ENCODE measurements at regions not wholly inside any gene's neighbourhood (a gene's known extent, or its start where the extent isn't known, plus 50 kb on each side); places are given as distances from the start of the nearest gene placed in this dataset.

- no peak for DNase-seq (ENCODE audit: low spot score)
These were observed 71.6 kb upstream of the GAREM1 start for GRCh38 chr18:32542221-32542798.

DNA sequence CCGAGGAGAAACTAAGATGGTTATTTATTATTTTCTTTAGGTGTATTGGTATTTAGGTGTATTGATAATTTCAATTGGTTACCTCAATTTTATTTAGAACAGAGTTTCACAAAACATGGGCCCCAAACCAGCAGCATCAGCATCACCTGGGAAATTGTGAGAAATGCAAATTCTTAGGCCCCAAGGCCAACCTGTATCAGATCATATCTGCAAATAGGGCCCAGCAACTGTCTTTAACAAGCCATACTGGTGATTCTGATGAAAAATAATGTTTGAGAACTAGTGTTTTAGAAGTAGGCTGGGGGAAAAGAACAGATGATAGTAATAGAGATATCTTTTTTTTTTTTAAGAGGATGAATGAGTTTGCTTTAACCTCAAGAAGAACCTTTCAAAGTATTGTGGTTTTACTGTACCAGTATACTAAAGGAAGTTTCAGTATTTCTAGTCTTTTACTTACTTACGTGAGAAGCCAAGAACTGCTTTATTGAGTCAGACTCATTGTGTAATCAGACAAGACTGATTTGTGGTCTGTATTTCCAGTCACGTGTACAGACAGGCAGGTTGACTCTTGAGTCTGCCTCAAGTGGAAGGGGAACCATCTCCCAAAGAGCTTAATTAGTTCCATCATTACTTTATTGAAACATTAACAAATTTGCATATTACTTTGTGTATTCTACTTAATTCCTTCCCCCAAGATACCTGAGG lies 60.4 kb upstream of the GAREM1 start:
- DNase-seq (ENCODE audit: low spot score) = no peak

- DNase-seq (ENCODE audit: low spot score) = no peak
These were observed 59.2 kb upstream of the GAREM1 start for GRCh38 chr18:32529722-32530420.

DNA sequence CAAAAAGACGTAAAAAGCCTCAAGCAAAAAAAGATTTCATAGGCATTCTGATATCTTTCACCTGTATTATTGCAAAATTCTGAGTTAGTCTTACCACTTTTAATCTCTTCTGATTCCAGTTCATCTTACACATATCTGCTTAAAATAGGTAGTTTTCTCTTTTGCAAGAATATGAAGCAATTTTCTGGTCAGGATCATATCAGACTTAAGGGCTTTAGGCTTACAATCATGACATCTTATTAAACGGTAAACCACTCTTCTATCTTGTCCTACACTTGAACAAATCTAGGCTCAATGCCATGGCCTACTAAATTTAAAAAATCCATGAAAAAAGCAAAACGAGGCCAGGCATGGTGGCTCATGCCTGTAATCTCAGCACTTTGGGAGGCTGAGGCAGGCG lies 50.1 kb upstream of the GAREM1 start:
- no peak for DNase-seq (ENCODE audit: low spot score)
